SK-N-MC (cell line): ENCODE measurements at regions not wholly inside any gene's neighbourhood (a gene's known extent, or its start where the extent isn't known, plus 50 kb on each side); places are given as distances from the start of the nearest gene placed in this dataset.

Experiments used
- EZH2 ChIP-seq: fragments of 200-600 bp; sonication (generic); IDR thresholded peaks from one replicate; pipeline ENCODE4 v1.6.1; 2017; ENCODE audit warnings: antibody characterized with exemption
- POLR2AphosphoS5 ChIP-seq: IDR thresholded peaks from 2 replicates; pipeline ENCODE4 v1.6.1; 2012; ENCODE audit warnings: mild to moderate bottlenecking, low read depth, low read length, borderline replicate concordance

DNA sequence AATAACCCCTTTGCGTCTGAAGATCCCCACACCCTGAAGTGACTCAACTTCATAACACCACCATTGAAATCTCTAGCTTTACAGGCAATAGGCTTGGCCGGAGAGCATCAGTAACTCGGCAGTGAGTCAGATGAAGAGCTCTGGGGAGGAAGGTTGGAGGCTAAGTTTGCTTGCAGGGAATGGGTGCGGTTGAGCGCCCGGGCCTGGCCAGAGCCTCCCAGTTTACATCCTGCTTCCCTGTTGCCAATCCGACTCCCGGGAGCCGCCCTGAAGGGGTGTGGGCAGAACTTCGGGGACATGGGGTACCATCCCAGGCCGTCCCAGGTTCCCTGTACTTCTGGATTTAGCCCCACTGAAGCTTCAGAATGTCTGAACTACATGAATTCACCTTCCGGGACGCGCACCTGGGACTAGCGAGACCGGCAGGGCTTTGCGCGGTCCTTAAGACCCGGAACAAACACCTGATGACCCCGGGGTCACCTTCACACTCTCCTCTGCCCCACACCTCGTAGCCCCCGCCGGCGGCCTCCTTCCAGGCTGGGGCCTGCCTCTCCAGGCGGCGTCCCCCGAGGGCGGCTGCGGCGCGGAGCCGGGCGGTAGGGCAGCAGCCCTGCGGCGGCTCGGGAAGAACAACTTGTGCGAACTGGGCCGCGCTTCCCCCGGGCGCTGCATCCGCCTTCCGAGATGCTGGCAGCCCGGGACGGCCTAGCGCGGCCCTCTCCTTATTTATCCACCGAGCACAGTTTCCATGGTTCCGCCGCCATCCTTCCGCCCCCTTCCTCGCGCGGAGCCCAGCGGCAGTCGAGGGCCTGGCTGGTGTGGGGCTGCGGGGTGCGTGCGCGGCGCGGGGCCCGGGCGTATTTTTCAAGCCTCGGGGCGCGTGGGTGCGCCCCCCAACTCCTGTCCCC is 56.6 kb upstream of the RREB1 start:
- TF ChIP-seq EZH2 (no peak), POLR2AphosphoS5 (no peak)
